H1 (cell line): ENCODE measurements at regions not wholly inside any gene's neighbourhood (a gene's known extent, or its start where the extent isn't known, plus 50 kb on each side); places are given as distances from the start of the nearest gene placed in this dataset.

Experiments used
- ATF2 ChIP-seq: IDR thresholded peaks from 2 replicates; pipeline ENCODE4 v1.6.1; 2012; ENCODE audit warnings: low read length, inconsistent platforms
- BCL11A ChIP-seq, 2 experiments: IDR thresholded peaks; one replicate each; pipeline ENCODE4 v1.6.1; 2011; ENCODE audit warnings: low read depth in 2 of 2, low read length in 2 of 2, mild to moderate bottlenecking in 2 of 2
- CBX5 ChIP-seq: fragments of 300-800, 300-1000 bp; sonication (generic); IDR thresholded peaks from 2 replicates; pipeline ENCODE4 v1.7.1; 2016; ENCODE audit warnings: antibody characterized with exemption, low read length, low read depth
- CHD7 ChIP-seq: fragments of 300-600 bp; sonication (generic); IDR thresholded peaks from 2 replicates; pipeline ENCODE4 v1.7.1; 2012; ENCODE audit warnings: low read length, moderate library complexity, mild to moderate bottlenecking, inconsistent platforms; ENCODE audit not compliant: insufficient replicate concordance
- KDM1A ChIP-seq: fragments of 200-600, 300-600 bp; sonication (generic); IDR thresholded peaks from 2 replicates; pipeline ENCODE4 v1.7.1; 2016; ENCODE audit warnings: mild to moderate bottlenecking, low read length, borderline replicate concordance
- SP1 ChIP-seq: IDR thresholded peaks from 2 replicates; pipeline ENCODE4 v1.6.1; 2011; ENCODE audit warnings: low read depth, low read length
- YY1 ChIP-seq: IDR thresholded peaks from 2 replicates; pipeline ENCODE4 v1.6.1; 2011; ENCODE audit warnings: low read depth, mild to moderate bottlenecking, low read length
- TF ChIP-seq, protein P1 (sequence below): IDR thresholded peaks from 2 replicates; pipeline ENCODE4 v1.6.1; 2011; ENCODE audit warnings: low read length, improper control_type of control experiment
- TF ChIP-seq, protein P2 (sequence below): IDR thresholded peaks from 2 replicates; pipeline ENCODE4 v1.6.1; 2012; ENCODE audit warnings: inconsistent platforms

- TF ChIP-seq CHD7 (no peak), SP1 (no peak), KDM1A (no peak), CBX5 (no peak), BCL11A (IDR thresholded peaks at IDR 0.05; ENCODE audit: low read depth in 2 of 2, low read length in 2 of 2) (no peak), YY1 (no peak), ATF2 (no peak)
- TF ChIP-seq, protein P1, sequence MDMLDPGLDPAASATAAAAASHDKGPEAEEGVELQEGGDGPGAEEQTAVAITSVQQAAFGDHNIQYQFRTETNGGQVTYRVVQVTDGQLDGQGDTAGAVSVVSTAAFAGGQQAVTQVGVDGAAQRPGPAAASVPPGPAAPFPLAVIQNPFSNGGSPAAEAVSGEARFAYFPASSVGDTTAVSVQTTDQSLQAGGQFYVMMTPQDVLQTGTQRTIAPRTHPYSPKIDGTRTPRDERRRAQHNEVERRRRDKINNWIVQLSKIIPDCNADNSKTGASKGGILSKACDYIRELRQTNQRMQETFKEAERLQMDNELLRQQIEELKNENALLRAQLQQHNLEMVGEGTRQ, result no peak
- TF ChIP-seq, protein P2, sequence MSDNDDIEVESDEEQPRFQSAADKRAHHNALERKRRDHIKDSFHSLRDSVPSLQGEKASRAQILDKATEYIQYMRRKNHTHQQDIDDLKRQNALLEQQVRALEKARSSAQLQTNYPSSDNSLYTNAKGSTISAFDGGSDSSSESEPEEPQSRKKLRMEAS, result no peak
These were observed 152.7 kb upstream of the GNAO1 start (continued) for GRCh38 chr16:56038564-56039098.
